ENCODE measurements at regions not wholly inside any gene's neighbourhood (a gene's known extent, or its start where the extent isn't known, plus 50 kb on each side); places are given as distances from the start of the nearest gene placed in this dataset.
A peak's percentile ranks its signal among the peaks of the same experiment; 100 is the strongest.
"Not testable (repeated sequence)": the region's sequence is repeated elsewhere in the genome, so short reads cannot be mapped to it uniquely, and the experiment has no call there.

DNA sequence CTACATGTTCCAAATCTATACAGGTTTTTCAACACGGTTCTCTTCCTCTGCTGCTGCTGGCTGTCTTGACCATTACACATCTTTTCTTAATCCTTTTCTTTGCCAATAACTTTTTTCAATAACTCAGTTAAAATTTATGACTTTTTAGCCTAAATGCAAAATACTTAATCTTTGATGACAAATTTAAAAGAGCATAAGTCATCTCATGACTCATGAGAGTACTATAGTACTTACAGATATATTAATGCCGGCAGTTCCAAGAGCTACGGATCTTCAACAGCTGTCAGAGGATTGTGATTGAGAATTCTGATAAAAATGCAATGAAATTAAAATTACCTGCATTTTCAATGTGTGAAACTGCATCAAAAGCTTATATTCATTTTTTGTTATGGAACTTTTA is 105.5 kb downstream of the KPNA2 start:
- no peak for DNase-seq (ENCODE audit: low spot score)

- DNase-seq (ENCODE audit: low spot score), result no peak
Measured at GRCh38 chr17:68142595-68142994, 105.2 kb upstream of the AMZ2 start.

DNA sequence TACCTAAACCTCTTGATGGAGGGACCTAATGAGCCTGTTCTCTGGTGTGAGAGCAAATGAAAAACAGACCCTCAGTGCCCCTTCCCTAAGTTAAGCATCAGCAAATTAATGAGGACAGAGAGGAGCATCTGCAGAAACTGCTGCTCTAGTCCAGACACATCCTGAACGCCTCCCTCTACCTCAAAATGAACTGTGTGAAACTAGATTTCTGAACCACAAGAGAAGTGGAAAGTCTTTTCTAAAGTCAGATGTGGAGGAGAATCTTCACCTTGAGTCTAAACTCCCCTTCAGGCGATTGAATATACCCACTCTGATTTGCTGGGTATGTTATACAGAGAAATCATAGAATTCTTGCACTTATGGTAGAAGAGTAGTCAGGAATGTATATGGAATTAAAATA is 104.4 kb upstream of the AMZ2 start:
- DNase-seq (ENCODE audit: low spot score), result no peak

- no peak for DNase-seq (ENCODE audit: low spot score)
Measured at GRCh38 chr17:68145088-68145487, 102.8 kb upstream of the AMZ2 start.

DNA sequence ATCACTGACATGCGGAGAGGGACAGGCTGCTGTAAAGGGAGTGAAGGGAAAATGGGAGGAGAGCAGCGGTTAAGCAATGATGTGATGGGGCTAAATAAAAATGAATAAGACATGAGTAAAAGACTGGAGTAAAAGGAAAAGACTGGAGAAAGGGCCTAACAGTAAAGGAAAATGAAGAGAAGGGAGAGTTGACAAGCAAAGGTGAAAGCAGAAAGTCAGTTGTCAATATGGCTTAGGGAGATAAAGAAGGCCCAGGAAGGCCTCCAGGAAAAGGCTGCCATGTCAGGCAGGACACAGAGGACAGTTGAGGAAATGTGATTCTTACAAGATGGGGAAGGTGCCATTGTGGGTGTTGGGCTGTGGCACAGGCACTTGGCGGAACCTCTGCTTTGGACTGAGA is 98.9 kb upstream of the AMZ2 start:
- DNase-seq (ENCODE audit: low spot score), result no peak

GRCh38 chr17:68152161-68152571 is 95.7 kb upstream of the AMZ2 start:
- DNase-seq (ENCODE audit: low spot score), result no peak

DNA sequence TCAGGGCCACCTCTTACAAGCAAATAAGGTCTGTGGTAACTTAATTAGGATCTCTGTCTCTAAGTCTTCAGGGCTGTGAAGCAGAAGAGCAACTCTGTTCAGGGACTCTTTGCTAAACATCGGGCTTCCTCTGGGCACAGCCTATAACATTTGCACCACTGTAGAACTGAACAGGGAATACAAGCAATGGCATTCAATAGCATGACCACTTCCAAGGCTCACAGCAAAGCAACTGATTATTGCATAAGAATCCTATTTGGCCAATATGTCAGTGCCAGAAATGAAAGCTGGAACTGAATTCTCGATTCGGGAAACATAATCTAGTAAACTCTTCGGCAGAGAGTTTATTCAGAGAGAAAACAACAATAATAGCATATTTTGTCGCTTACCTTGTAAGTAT is 92.2 kb upstream of the AMZ2 start:
- DNase-seq (ENCODE audit: low spot score), result no peak

DNA sequence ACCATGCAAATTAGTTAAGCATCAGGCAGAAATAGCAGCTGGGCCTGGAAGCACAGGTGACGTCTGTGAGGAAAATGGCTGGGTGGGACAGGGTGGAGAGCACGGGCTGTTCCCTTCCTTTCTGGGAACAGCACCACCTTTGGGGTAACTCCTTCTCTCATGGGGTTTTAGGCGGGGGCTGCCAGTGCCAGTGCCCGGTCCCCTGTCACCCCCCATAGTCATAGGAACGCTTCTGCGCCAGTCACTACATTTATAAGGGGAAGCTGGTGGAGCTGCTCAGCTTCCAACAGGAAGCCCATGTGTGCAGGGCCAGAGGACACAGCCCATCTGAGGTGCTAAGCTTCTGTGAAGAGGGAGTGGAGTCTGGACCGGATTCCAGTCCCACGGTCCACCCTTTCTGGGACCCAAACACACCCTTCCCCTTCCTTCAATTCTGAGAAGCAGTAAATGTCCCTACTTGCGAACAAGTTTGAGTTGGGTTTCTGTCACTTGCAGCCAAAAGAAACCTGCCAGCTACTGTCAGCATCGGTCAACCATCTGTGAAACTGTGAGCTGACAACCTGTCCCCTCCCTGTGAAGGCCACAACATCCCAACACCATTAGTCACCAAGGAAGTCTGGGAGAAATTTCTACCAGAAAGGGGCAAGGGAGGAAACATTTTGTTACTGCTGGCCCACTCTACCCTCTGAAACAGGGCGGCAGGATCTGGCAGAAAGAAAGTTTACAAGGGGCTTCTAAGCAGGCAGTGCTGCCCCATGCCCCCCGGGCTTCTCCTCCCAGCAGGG is 86.0 kb upstream of the AMZ2 start:
- DNase-seq (ENCODE audit: low spot score), result no peak

DNA sequence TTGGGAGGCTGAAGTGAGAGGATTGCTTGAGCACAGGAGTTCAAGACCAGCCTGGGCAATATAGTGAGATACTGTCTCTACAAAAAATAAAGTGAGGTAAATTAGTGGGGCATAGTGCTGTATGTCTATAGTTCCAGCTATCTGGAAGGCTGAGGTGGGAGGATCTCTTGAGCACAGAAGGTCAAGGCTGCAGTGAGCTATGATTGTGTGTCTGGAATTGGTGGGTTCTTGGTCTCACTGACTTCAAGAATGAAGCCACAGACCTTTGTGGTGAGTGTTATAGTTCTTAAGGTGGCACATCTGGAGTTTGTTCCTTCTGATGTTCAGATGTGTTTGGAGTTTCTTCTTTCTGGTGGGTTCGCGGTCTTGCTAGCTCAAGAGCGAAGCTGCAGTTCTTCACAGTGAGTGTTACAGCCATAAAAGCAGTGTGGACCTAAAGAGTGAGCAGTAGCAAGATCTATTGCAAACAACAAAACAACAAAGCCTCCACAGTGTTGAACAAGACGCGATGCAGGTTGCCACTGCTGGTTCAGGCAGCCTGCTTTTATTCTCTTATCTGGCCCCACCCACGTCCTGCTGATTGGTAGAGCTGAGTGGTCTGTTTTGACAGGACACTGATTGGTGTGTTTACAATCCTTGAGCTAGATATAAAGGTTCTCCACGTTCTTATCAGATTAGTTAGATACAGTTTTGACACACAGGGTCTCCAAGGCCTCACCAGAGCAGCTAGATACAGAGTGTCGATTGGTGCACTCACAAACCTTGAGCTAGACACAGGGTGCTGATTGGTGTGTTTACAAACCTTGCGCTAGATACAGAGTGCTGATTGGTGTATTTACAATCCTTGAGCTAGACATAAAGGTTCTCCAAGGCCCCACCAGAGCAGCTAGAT is 79.3 kb upstream of the AMZ2 start:
- not testable (repeated sequence) for DNase-seq (ENCODE audit: low spot score)

DNA sequence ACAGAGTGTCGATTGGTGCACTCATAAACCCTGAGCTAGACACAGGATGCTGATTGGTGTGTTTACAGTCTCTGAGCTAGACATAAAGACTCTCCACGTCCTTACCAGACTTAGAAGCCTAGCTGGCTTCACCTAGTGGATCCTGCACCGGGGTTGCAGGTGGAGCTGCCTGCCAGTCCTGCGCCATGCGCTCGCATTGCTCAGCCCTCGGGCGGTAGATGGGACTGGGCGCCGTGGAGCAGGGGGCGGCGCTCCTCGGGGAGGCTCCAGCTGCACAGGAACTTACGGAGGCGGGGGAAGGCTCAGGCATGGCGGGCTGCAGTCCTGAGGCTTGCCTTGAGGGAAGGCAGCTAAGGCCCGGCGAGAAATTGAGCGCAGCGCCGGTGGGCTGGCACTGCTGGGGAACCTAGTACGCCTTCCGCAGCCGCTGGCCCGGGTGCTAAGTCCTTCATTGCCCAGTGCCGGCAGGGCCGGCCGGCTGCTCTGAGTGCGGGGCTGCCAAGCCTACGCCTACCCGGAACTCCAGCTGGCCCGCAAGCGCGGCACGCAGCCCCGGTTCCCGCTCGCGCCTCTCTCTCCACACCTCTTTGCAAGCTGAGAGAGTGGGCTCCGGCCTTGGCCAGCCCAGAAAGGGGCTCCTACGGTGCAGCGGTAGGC is 78.5 kb upstream of the AMZ2 start:
- DNase-seq (ENCODE audit: low spot score), result not testable (repeated sequence)

DNA sequence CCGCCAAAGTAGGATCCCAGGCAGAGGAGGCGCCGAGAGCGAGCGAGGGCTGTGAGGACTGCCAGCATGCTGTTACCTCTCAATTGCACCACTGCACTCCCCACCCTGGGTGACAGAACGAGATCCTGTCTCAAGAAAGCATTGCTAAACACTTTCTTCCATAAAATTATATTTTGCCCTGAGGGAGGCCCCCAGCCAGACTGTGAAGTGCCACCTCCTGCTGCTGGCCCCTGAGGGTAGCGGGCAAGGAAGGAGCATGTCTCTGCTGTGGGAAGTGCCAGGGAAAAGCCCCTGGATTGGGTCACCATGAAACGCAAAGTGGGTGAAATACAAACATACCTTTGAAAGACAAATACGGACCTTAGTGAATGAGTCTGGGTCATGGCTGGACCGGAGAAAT is 78.0 kb upstream of the AMZ2 start:
- DNase-seq (ENCODE audit: low spot score), result no peak

GRCh38 chr17:68170246-68170645 is 77.6 kb upstream of the AMZ2 start:
- DNase-seq (ENCODE audit: low spot score), result no peak

DNA sequence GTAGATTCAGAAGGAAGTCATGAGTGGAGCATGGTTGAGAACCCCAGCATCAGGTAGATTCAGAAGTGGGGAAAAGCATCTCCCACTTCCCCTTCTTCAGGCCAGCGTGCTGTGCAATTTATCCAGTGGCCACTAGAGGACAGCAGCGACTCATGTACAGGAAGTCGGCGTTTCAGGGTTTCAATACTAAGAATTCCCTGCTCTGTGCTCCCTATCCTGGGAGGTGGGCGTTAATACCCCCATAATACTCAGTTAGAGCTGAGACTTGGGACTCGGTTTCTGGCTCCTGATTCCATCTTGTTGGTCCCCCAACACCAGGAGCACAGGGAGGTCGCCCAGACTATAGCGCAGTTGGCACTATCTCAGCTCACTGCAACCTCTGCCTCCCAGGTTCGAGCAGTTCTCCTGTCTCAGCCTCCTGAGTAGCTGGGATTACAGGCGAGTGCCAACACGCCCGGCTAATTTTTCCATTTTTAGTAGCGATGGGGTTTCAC is 75.3 kb upstream of the AMZ2 start:
- DNase-seq (ENCODE audit: low spot score), result peak; percentile 19

DNA sequence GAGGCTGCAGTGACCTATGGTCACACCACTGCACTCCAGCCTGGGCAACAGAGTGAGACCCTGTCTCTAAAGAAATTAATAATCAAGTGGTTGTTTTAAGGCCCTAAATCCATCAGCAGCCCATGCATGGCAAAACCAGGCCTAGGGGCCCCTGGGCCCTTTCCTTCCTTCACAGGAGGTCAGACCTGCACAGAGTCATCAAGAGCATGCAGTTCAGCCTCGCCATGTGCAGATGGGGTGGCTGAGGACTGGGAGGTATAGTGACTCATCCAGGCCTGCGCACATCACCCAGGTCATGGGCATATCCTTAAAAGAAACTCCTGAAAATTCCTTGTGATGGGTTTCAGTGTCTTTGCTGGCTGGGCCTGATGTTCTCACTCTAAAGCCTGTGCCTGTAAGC is 72.4 kb upstream of the AMZ2 start:
- no peak for DNase-seq (ENCODE audit: low spot score)

DNA sequence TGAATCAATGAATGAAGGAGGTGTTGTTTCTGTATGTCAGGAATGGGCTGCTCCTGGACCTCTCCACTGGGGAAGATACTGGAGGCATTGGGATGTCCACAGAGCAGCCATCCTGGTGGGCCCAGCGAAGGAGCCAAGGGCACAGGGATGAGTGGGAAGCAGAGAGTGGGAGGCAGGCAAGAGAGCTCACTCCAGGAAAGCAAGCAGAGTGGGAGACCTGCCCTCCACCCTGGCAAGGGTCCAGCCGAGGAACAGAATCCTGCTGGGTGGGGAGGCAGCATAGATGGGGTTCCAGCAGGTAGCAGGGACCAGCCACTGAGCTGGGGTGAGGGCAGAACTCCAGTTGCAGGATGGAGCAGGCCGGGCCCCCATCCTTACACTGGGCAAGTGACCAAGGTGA is 71.9 kb upstream of the AMZ2 start:
- DNase-seq (ENCODE audit: low spot score), result no peak

GRCh38 chr17:68176718-68177117 is 71.1 kb upstream of the AMZ2 start:
- DNase-seq (ENCODE audit: low spot score), result no peak

- no peak for DNase-seq (ENCODE audit: low spot score)
Measured at GRCh38 chr17:68178831-68179230, 69.0 kb upstream of the AMZ2 start.

DNA sequence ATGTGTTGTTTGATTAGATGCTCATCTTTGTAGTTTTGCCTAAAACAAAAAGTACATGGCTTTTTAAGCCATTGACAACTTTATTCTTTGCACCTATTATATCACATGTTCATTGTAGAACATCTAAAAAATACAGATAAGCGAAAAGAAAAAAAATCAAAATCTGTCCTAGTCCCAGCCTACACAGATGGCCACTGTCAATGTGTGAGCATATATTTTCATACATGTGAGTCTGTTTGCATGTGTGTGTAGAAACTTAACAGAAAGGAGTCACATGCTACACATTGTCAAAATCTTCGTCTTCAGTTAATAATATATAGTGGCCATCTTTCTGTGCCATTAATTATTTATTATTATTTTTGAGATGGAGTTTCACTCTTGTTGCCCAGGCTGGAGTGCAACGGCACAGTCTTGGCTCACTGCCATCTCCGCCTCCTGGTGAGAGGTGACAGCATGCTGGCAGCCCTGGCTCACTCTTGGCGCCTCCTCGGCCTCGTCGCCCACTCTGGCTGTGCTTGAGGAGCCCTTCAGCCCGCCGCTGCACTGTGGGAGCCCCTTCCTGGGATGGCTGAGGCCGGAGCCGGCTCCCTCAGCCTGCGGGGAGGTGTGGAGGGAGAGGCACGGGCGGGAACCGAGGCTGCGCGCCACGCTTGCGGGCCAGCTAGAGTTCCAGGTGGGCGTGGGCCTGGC is 68.5 kb upstream of the AMZ2 start:
- DNase-seq (ENCODE audit: low spot score), result no peak

- no peak for DNase-seq (ENCODE audit: low spot score)
Measured at GRCh38 chr17:68179926-68180285, 67.9 kb upstream of the AMZ2 start.

GRCh38 chr17:68182011-68182306 is 65.9 kb upstream of the AMZ2 start:
- DNase-seq (ENCODE audit: low spot score), result no peak

DNA sequence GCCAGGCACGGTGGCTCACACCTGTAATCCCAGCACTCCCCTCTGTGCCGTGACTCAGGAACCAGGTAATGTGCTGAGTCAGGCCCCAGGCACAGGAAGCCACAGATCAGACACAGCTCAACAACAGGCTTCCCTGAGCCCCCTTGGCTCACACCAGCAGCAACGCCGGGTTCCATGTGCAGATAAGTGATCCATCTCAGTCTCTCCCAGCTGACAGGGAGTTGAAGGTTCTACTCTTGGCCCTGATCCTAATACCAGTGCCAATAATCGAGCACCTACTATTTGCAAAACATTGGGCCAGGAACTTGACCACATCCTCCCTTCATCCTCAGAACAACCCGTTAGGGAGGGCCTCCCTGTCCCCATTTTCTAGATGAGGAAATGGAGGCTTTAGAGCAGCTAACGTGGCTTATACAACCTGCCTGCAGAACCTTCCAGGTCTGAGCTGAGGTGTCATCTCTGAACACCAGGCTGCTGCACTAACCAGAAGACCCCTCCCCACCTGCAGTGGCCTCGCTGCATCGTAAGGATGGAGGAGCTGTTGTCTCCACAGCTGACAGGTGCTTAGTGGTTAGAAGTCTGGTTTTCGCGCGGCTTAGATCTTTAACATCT is 64.8 kb upstream of the AMZ2 start:
- DNase-seq (ENCODE audit: low spot score), result no peak

DNA sequence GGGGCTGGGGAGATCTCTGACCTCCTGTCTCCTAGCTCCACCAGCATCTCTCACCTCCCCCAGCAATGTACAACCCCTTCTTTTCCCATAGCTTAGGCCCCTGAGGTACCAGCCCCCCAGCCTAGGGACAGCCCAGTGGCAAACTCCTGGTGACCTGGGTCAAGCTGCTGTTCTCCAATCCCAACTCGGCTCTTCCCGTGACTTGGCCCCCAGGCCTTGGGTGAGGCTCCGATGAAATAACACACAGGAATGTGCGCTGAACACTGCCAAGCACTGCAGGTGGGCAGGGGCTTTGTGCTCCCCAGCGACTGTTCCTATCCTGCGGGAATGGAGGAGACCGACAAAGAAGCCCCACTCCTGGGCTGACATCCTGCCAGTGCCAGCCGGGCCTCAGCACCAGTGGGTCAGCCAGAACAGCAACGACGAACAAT is 63.7 kb upstream of the AMZ2 start:
- DNase-seq (ENCODE audit: low spot score), result no peak

All from COLO829 (cell line).